Mucosa of descending colon (tissue), 3 donors: ENCODE measurements at regions not wholly inside any gene's neighbourhood (a gene's known extent, or its start where the extent isn't known, plus 50 kb on each side); places are given as distances from the start of the nearest gene placed in this dataset.

Experiments
- ATAC-seq: fragments of 200-7000 bp; cut with Tn5 transposase; one replicate; pipeline ENCODE4 v1.9.1; 2020; ENCODE audit warnings: mild to moderate bottlenecking, moderate library complexity
- DNase-seq, 3 donors: peaks; one replicate each; pipeline ENCODE4 v3.0.0-alpha.2; 2020
- H3K36me3 ChIP-seq: fragments of 200-600 bp; one replicate; pipeline ENCODE4 v1.8.0; 2021; ENCODE audit warnings: low read depth, mild to moderate bottlenecking
- H3K4me1 ChIP-seq: fragments of 200-600 bp; one replicate; pipeline ENCODE4 v1.8.0; 2021; ENCODE audit warnings: low read depth, mild to moderate bottlenecking
- H3K4me3 ChIP-seq: fragments of 200-600 bp; one replicate; pipeline ENCODE4 v1.8.0; 2021; ENCODE audit warnings: mild to moderate bottlenecking
- H3K9me3 ChIP-seq: fragments of 200-600 bp; one replicate; pipeline ENCODE4 v1.8.0; 2021; ENCODE audit warnings: mild to moderate bottlenecking
- CTCF ChIP-seq: fragments of 200-600 bp; IDR thresholded peaks from one replicate; pipeline ENCODE4 v1.8.0; 2022; ENCODE audit warnings: antibody characterized with exemption, mild to moderate bottlenecking
- intact Hi-C, 2 donors: fragments of 100-400 bp; cut with DNase I in 1 of 2; cut with micrococcal nuclease in 1 of 2; formaldehyde crosslinking; loops; one replicate each; pipeline versions ENCODE4 v1.11.0 to v1.11.1; 2022; cut with DNase I, micrococcal nuclease
- donor health status: DM: no; HTN: no; CAD: no; lungs with moderate emphysema.
- donor health status: DM: no; HTN: no; CAD: no.
- donor health status: DM: no; HTN: yes; CAD: no.

- no peaks in the 10 kb centered on the region for H3K4me1 ChIP-seq
- DNase-seq: no peak
- TF ChIP-seq CTCF: no peak
- ATAC-seq: no peak
- intact Hi-C loops: no loop called here
- H3K9me3 ChIP-seq: no peaks in the 10 kb centered on the region
- H3K36me3 ChIP-seq: no peaks in the 10 kb centered on the region
- H3K4me3 ChIP-seq: no peak overlapping the region
Measured at GRCh38 chr15:68518785-68519430, 59.9 kb upstream of the CORO2B start.

DNA sequence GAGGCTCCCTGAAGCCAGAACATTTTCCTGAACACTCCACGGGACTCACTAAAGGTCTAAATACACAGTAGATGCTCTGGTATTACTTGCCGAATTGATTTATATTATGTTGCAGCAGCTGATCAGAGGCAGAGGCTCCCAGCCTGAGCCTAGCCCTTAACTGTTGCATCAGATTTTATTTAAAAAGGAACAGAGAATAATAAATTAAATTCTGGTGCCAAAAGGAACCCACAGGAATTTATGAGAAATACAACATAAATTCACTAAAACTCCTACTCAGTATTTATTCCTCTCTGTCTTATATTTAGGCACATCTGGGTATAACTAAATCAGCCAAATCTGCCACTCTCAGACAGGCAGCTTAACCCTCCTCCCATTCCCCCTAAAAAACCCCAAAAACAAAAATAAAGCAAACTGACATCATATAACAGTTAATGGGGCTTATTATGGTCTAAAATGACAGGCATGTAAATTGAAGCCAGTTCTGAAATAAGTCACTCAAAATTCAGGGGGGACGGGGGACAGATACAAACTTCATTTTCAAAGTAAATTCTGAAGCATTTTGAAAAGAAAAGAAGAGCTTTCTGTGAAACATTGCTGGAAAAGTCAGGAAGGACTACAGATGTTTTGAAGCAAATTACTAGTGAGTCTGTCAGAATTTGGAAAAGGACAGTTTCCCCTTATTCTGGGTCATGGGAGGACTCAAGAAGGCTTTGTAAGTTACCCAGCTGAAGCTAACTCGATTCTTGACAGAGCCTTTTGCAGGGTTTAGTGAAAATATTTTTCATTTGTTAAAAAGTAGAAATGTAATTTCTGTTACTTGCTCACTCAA lies 53.8 kb upstream of the CORO2B start:
- ATAC-seq: no peak
- no peaks in the 10 kb centered on the region for H3K4me1 ChIP-seq
- no peak overlapping the region for H3K4me3 ChIP-seq
- no peak for DNase-seq
- no peaks in the 10 kb centered on the region for H3K9me3 ChIP-seq
- no peaks in the 10 kb centered on the region for H3K36me3 ChIP-seq
- intact Hi-C loops: no loop called here
- no peak for TF ChIP-seq CTCF

GRCh38 chr15:68525815-68526214 lies 53.0 kb upstream of the CORO2B start:
- Histone ChIP-seq H3K9me3 (no peaks in the 10 kb centered on the region), H3K36me3 (no peaks in the 10 kb centered on the region), H3K4me3 (no peak overlapping the region), H3K4me1 (no peaks in the 10 kb centered on the region)
- intact Hi-C loops: no loop called here
- no peak for DNase-seq
- no peak for ATAC-seq
- no peak for TF ChIP-seq CTCF

DNA sequence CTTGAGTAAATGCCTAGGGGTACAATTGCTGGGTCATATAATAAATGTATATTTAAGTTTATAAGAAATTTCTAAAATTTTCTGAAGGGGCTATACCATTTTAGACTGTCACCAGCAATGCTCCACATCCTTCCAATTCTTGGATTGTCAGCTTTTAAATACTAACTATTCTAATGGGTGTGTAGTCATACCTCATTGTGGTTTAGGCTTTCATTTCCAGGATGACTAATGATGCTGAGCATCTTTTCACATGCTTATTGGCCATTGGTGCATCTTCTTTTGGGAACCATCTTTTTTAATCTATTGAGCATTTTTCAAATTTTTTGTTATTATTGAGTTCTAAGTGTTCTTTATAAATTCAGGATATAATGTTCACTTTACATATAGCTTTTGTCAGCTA lies 52.5 kb upstream of the CORO2B start:
- Histone ChIP-seq H3K4me3 (no peak overlapping the region), H3K36me3 (no peaks in the 10 kb centered on the region), H3K9me3 (no peaks in the 10 kb centered on the region), H3K4me1 (no peaks in the 10 kb centered on the region)
- TF ChIP-seq CTCF: no peak
- ATAC-seq (no peak), DNase-seq (no peak)
- intact Hi-C loops: no loop called here

DNA sequence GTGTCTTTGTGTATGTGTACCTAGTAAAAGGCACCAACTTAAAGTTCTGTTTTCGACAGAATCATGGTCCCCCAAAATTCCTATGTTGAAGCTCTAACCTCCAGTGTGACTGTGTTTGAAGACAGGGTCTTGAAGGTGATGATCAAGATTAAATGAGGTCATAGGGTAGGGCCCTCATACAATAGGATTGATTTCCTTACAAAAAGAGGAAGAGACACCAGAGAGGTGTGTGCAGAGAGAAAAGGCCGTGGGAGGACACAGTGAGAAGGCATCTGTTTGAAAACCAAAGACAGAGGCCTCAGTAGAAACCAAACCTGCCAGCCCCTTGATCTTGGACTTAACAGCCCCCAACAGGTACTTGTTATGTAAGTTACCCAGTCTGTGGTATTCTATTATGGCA lies 52.0 kb upstream of the CORO2B start:
- H3K36me3 ChIP-seq: no peaks in the 10 kb centered on the region
- peaks cover 4% of the 10 kb centered on the region for H3K9me3 ChIP-seq
- no peak for DNase-seq
- ATAC-seq: no peak
- intact Hi-C loops: no loop called here
- H3K4me1 ChIP-seq: no peaks in the 10 kb centered on the region
- no peak overlapping the region for H3K4me3 ChIP-seq
- TF ChIP-seq CTCF: no peak
